Esophagus muscularis mucosa (tissue), 4 donors: ENCODE measurements at regions not wholly inside any gene's neighbourhood (a gene's known extent, or its start where the extent isn't known, plus 50 kb on each side); places are given as distances from the start of the nearest gene placed in this dataset.

Experiments used
- CTCF ChIP-seq, 3 experiments: fragments of 200-600 bp in 2 of 3; fragments of 450-650 bp in 1 of 3; sonication (generic) in 2 of 3; IDR thresholded peaks; one replicate each; pipeline ENCODE4 v1.5.1; 2017 to 2019; ENCODE audit warnings: antibody characterized with exemption in 3 of 3, mild to moderate bottlenecking in 2 of 3, moderate library complexity in 1 of 3
- EP300 ChIP-seq: sonication (generic); formaldehyde crosslinking; IDR thresholded peaks from one replicate; pipeline ENCODE4 v1.6.1; 2017; ENCODE audit warnings: antibody characterized with exemption
- POLR2A ChIP-seq: fragments of 450-650 bp; IDR thresholded peaks from one replicate; pipeline ENCODE4 v1.6.1; 2017; ENCODE audit warnings: antibody characterized with exemption, moderate library complexity, mild to moderate bottlenecking, low read depth
- POLR2AphosphoS5 ChIP-seq, 2 donors: sonication (generic); formaldehyde crosslinking; IDR thresholded peaks; one replicate each; pipeline ENCODE4 v1.6.1; 2017; ENCODE audit warnings: antibody characterized with exemption in 2 of 2

- TF ChIP-seq CTCF (IDR thresholded peaks at IDR 0.05): no peak
- TF ChIP-seq POLR2AphosphoS5 (IDR thresholded peaks at IDR 0.05): no peak
- TF ChIP-seq POLR2A: no peak
- TF ChIP-seq EP300: no peak
Observed at GRCh38 chr21:38887062-38887686, 81.4 kb downstream of the ETS2 start.
